Prostate gland (tissue), 2 donors: ENCODE measurements at regions not wholly inside any gene's neighbourhood (a gene's known extent, or its start where the extent isn't known, plus 50 kb on each side); places are given as distances from the start of the nearest gene placed in this dataset.

Experiments used
- POLR2A ChIP-seq: fragments of 450-650 bp; IDR thresholded peaks from one replicate; pipeline ENCODE4 v1.6.1; 2016; ENCODE audit warnings: antibody characterized with exemption, mild to moderate bottlenecking
- POLR2AphosphoS5 ChIP-seq: sonication (generic); formaldehyde crosslinking; IDR thresholded peaks from one replicate; pipeline ENCODE4 v1.6.1; 2017; ENCODE audit warnings: antibody characterized with exemption
- TF ChIP-seq, protein P1 (sequence below), 4 experiments: fragments of 200-600 bp in 2 of 4; fragments of 450-650 bp in 2 of 4; sonication (generic) in 2 of 4; IDR thresholded peaks; 1 replicate in 3 of 4; 2 replicates in 1 of 4; pipeline ENCODE4 v1.5.1; 2016 to 2019; ENCODE audit warnings: antibody characterized with exemption in 4 of 4, mild to moderate bottlenecking in 2 of 4, moderate library complexity in 2 of 4

DNA sequence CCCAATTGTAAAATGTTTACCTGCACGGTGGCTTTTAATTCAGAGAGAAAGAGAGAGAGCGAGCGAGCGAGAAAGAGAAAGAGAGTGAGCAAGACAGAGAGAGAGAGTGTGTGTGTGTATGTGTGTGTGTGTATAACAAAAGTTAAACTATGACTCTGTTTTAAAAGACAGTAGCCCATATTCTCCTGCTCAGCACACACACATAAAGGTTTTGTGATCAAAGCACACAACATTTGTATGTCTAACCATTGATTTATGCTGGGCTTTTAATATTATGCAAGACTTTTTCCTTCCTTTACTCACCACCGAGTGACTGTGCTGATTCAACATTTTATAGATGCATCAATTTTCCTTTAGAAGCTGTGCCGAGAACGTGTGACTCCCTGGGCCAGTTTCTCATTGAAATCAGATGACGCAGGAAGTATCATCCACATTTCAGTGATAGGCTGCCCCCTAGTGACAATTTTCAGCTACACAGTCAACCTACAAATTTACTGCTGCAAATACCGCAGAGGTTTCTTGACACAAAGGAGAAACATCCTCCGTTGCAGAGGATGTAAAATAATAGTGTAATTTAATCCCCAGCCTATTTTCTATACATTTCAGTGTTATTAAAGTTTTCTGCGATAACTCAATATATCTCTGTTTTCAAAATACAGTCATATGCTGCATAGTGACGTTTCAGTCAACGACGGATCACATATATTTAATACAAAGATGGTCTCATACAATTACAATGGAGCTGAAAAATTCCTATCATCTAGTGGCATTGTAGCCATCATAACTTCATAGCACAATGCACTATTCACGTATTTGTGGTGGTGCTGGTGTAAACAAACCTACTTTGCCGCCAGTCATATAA lies 165.9 kb upstream of the TANK start:
- TF ChIP-seq, protein P1, sequence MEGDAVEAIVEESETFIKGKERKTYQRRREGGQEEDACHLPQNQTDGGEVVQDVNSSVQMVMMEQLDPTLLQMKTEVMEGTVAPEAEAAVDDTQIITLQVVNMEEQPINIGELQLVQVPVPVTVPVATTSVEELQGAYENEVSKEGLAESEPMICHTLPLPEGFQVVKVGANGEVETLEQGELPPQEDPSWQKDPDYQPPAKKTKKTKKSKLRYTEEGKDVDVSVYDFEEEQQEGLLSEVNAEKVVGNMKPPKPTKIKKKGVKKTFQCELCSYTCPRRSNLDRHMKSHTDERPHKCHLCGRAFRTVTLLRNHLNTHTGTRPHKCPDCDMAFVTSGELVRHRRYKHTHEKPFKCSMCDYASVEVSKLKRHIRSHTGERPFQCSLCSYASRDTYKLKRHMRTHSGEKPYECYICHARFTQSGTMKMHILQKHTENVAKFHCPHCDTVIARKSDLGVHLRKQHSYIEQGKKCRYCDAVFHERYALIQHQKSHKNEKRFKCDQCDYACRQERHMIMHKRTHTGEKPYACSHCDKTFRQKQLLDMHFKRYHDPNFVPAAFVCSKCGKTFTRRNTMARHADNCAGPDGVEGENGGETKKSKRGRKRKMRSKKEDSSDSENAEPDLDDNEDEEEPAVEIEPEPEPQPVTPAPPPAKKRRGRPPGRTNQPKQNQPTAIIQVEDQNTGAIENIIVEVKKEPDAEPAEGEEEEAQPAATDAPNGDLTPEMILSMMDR (IDR thresholded peaks at IDR 0.05): peak; percentile 77 to 93 (median 88)
- TF ChIP-seq POLR2AphosphoS5: peak; percentile 87
- TF ChIP-seq POLR2A: no peak
